ENCODE measurements at regions not wholly inside any gene's neighbourhood (a gene's known extent, or its start where the extent isn't known, plus 50 kb on each side); places are given as distances from the start of the nearest gene placed in this dataset.

DNA sequence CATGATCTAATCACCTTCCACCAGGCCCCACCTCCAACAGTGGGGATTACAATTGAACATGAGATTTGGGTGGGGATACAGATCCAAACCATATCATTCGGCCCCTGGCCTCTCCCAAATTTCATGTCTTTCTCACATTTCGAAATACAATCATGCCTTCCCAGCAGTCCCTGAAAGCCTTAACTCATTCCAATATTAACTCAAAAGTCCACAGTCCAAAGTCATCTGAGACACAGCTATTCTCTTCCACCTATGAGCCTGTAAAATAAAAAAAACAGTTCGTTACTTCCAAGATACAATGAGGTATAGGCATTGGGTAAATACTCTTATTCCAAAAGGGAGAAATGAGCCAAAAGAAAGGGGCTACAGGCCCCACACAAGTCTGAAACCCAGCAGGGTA is 222.6 kb downstream of the SOD2 start:
- Histone ChIP-seq H2AFZ (ENCODE audit: insufficient read depth, low read depth, low read length, poor library complexity, severe bottlenecking) (no peak overlapping the region), H4K20me1 (ENCODE audit: control insufficient read depth, insufficient read depth, low read length, poor library complexity, severe bottlenecking) (no peaks in the 10 kb centered on the region), H3K27me3 (replicated peaks in 1 of 4; ENCODE audit: control extremely low read depth in 1 of 4, control insufficient read depth in 3 of 4, insufficient read depth in 4 of 4, low read length in 3 of 4) (no peaks in the 10 kb centered on the region), H3K4me2 (replicated peaks; ENCODE audit: low read depth, low read length, poor library complexity, severe bottlenecking) (no peak overlapping the region), H3K4me3 (ENCODE audit: control extremely low read depth in 1 of 5, extremely low read depth in 1 of 5, insufficient read depth in 1 of 5, low read depth in 2 of 5, low read length in 4 of 5) (no peak overlapping the region), H3K79me2 (ENCODE audit: control insufficient read depth, insufficient read depth, low read length) (no peaks in the 10 kb centered on the region), H3K9me3 (ENCODE audit: control extremely low read depth in 1 of 3, control insufficient read depth in 2 of 3, insufficient read depth in 1 of 3, low read length in 2 of 3) (peaks cover 0 to 11% (median 6%) of the 10 kb centered on the region in 3 donors), H3K9ac (ENCODE audit: low read length) (no peak overlapping the region), H3K4me1 (ENCODE audit: control insufficient read depth in 2 of 2, insufficient read depth in 2 of 2, low read length in 2 of 2) (peaks cover 18 to 37% of the 10 kb centered on the region in 2 donors), H3K36me3 (replicated peaks in 1 of 2; ENCODE audit: control extremely low read depth in 1 of 2, control insufficient read depth in 1 of 2, extremely low read depth in 1 of 2, insufficient read depth in 2 of 2, low read length in 1 of 2) (no peaks in the 10 kb centered on the region), H3K27ac (ENCODE audit: low read length in 2 of 2) (no peak overlapping the region)
- intact Hi-C loops (cut with micrococcal nuclease), result no loop called here
- DNase-seq (no peak), ATAC-seq (ENCODE audit: low read depth) (no peak)
- POLR2A ChIA-PET, result no interaction called here
- CTCF ChIA-PET, result no interaction called here
- no peaks in the 10 kb centered on the region for H3K27me3 Mint-ChIP-seq
- H3K4me3 Mint-ChIP-seq, result no peak overlapping the region
- H3K9me3 Mint-ChIP-seq (ENCODE audit: insufficient read depth), result peaks cover 4% of the 10 kb centered on the region
- 100% methylated on average over 2 of the region's 3 CpGs for WGBS (ENCODE audit: insufficient coverage)
- H3K27ac Mint-ChIP-seq, result no peak overlapping the region
- peaks cover 20% of the 10 kb centered on the region for H3K4me1 Mint-ChIP-seq
- TF ChIP-seq, protein P1, sequence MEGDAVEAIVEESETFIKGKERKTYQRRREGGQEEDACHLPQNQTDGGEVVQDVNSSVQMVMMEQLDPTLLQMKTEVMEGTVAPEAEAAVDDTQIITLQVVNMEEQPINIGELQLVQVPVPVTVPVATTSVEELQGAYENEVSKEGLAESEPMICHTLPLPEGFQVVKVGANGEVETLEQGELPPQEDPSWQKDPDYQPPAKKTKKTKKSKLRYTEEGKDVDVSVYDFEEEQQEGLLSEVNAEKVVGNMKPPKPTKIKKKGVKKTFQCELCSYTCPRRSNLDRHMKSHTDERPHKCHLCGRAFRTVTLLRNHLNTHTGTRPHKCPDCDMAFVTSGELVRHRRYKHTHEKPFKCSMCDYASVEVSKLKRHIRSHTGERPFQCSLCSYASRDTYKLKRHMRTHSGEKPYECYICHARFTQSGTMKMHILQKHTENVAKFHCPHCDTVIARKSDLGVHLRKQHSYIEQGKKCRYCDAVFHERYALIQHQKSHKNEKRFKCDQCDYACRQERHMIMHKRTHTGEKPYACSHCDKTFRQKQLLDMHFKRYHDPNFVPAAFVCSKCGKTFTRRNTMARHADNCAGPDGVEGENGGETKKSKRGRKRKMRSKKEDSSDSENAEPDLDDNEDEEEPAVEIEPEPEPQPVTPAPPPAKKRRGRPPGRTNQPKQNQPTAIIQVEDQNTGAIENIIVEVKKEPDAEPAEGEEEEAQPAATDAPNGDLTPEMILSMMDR (IDR thresholded peaks at IDR 0.05), result no peak
- TF ChIP-seq EZH2 (IDR thresholded peaks at IDR 0.05; ENCODE audit: borderline replicate concordance, insufficient read depth, low read depth, low read length, poor library complexity, severe bottlenecking), result no peak

DNA sequence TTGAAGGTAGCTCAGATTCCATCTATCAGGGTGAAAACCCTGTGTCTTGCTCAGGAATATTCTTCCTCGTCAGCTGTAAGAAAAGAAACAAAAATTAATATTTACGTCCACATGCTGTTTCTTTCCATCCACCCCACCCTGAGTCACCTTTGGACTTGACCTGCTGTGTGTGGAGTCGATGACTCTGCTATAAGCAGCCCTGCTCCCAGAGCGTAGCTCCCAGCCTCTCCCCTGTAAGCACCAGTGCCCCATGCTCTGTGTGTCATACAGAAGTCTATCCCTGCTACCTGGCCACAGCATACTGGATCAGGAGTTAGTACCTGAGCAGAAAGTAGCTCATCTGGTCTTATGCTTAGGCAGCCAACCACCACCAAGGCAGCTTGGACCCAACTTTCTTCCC is 223.6 kb downstream of the SOD2 start:
- ATAC-seq (ENCODE audit: low read depth) (no peak), DNase-seq (no peak)
- TF ChIP-seq, protein P1 (IDR thresholded peaks at IDR 0.05), result no peak
- no peak for TF ChIP-seq EZH2 (IDR thresholded peaks at IDR 0.05; ENCODE audit: borderline replicate concordance, insufficient read depth, low read depth, low read length, poor library complexity, severe bottlenecking)
- Histone ChIP-seq H4K20me1 (ENCODE audit: control insufficient read depth, insufficient read depth, low read length, poor library complexity, severe bottlenecking) (no peaks in the 10 kb centered on the region), H3K36me3 (replicated peaks in 1 of 2; ENCODE audit: control extremely low read depth in 1 of 2, control insufficient read depth in 1 of 2, extremely low read depth in 1 of 2, insufficient read depth in 2 of 2, low read length in 1 of 2) (no peaks in the 10 kb centered on the region), H3K79me2 (ENCODE audit: control insufficient read depth, insufficient read depth, low read length) (no peaks in the 10 kb centered on the region), H3K9me3 (ENCODE audit: control extremely low read depth in 1 of 3, control insufficient read depth in 2 of 3, insufficient read depth in 1 of 3, low read length in 2 of 3) (peaks cover 0 to 11% (median 6%) of the 10 kb centered on the region in 3 donors), H3K27me3 (replicated peaks in 1 of 4; ENCODE audit: control extremely low read depth in 1 of 4, control insufficient read depth in 3 of 4, insufficient read depth in 4 of 4, low read length in 3 of 4) (no peaks in the 10 kb centered on the region), H3K9ac (ENCODE audit: low read length) (no peak overlapping the region), H3K4me1 (ENCODE audit: control insufficient read depth in 2 of 2, insufficient read depth in 2 of 2, low read length in 2 of 2) (peaks cover 18 to 40% of the 10 kb centered on the region in 2 donors), H3K4me2 (replicated peaks; ENCODE audit: low read depth, low read length, poor library complexity, severe bottlenecking) (no peak overlapping the region), H3K4me3 (ENCODE audit: control extremely low read depth in 1 of 5, extremely low read depth in 1 of 5, insufficient read depth in 1 of 5, low read depth in 2 of 5, low read length in 4 of 5) (no peak overlapping the region), H2AFZ (ENCODE audit: insufficient read depth, low read depth, low read length, poor library complexity, severe bottlenecking) (no peak overlapping the region), H3K27ac (ENCODE audit: low read length in 2 of 2) (no peak overlapping the region)
- no peaks in the 10 kb centered on the region for H3K27me3 Mint-ChIP-seq
- ChIA-PET POLR2A (no interaction called here), CTCF (no interaction called here)
- no peak overlapping the region for H3K27ac Mint-ChIP-seq
- peaks cover 4% of the 10 kb centered on the region for H3K9me3 Mint-ChIP-seq (ENCODE audit: insufficient read depth)
- WGBS (ENCODE audit: insufficient coverage), result 98% methylated on average over 3 of the region's 4 CpGs
- H3K4me1 Mint-ChIP-seq, result peaks cover 20% of the 10 kb centered on the region
- intact Hi-C loops (cut with micrococcal nuclease), result no loop called here
- H3K4me3 Mint-ChIP-seq, result no peak overlapping the region

All from B cell (primary cell).